ENCODE measurements at regions not wholly inside any gene's neighbourhood (a gene's known extent, or its start where the extent isn't known, plus 50 kb on each side); places are given as distances from the start of the nearest gene placed in this dataset.
A peak's percentile ranks its signal among the peaks of the same experiment; 100 is the strongest.
"Not testable (repeated sequence)": the region's sequence is repeated elsewhere in the genome, so short reads cannot be mapped to it uniquely, and the experiment has no call there.

- no peak for DNase-seq
Measured at GRCh38 chr6:48994811-48995210, 468.2 kb downstream of the MMUT start.

- DNase-seq, result no peak
Measured at GRCh38 chr6:48990739-48991138, 472.3 kb downstream of the MMUT start.

GRCh38 chr6:48986845-48987244 is 476.2 kb downstream of the MMUT start:
- DNase-seq, result no peak

- DNase-seq, result no peak
Measured at GRCh38 chr6:48986105-48986504, 476.9 kb downstream of the MMUT start.

GRCh38 chr6:48985025-48985424 is 478.0 kb downstream of the MMUT start:
- no peak for DNase-seq

- DNase-seq, result not testable (repeated sequence)
Measured at GRCh38 chr6:48983968-48984367, 479.1 kb downstream of the MMUT start.

- no peak for DNase-seq
Measured at GRCh38 chr6:48983377-48983776, 479.7 kb downstream of the MMUT start.

- DNase-seq, result no peak
Measured at GRCh38 chr6:48979806-48980205, 483.2 kb downstream of the MMUT start.

- no peak for DNase-seq
Measured at GRCh38 chr6:48979085-48979484, 484.0 kb downstream of the MMUT start.

GRCh38 chr6:48978016-48978415 is 485.0 kb downstream of the MMUT start:
- no peak for DNase-seq

- DNase-seq, result no peak
Measured at GRCh38 chr6:48977573-48977972, 485.5 kb downstream of the MMUT start.

- DNase-seq, result no peak
Measured at GRCh38 chr6:48973491-48973890, 489.6 kb downstream of the MMUT start.

- DNase-seq, result no peak
Measured at GRCh38 chr6:48961781-48962415, 501.2 kb downstream of the MMUT start.

GRCh38 chr6:48959251-48960060 is 503.6 kb downstream of the MMUT start:
- DNase-seq, result peak in 1 of 3 donors; percentile 30

GRCh38 chr6:48957781-48958180 is 505.3 kb downstream of the MMUT start:
- no peak for DNase-seq

- no peak for DNase-seq
Measured at GRCh38 chr6:48951917-48952316, 511.1 kb downstream of the MMUT start.

GRCh38 chr6:48944276-48944675 is 518.8 kb downstream of the MMUT start:
- not testable (repeated sequence) for DNase-seq

GRCh38 chr6:48933136-48933535 is 529.9 kb downstream of the MMUT start:
- no peak for DNase-seq

- no peak for DNase-seq
Measured at GRCh38 chr6:48928937-48929336, 534.1 kb downstream of the MMUT start.

GRCh38 chr6:48922837-48923236 is 540.2 kb downstream of the MMUT start:
- DNase-seq, result no peak

- no peak for DNase-seq
Measured at GRCh38 chr6:48919555-48919954, 543.5 kb downstream of the MMUT start.

- no peak for DNase-seq
Measured at GRCh38 chr6:48917233-48917632, 545.8 kb downstream of the MMUT start.

- DNase-seq, result no peak
Measured at GRCh38 chr6:48916607-48917006, 546.4 kb downstream of the MMUT start.

- DNase-seq, result no peak
Measured at GRCh38 chr6:48915591-48915990, 547.5 kb downstream of the MMUT start.

Measured in muscle of back (tissue), 3 donors.